Smooth muscle cell (in vitro differentiated cells): ENCODE measurements at regions not wholly inside any gene's neighbourhood (a gene's known extent, or its start where the extent isn't known, plus 50 kb on each side); places are given as distances from the start of the nearest gene placed in this dataset.

Source experiments
- DNase-seq: peaks from one replicate; lab custom pipeline; 2025; ENCODE audit not compliant: unreplicated experiment; lab: John Stamatoyannopoulos, UW
- H2AFZ ChIP-seq: fragments of 200-600 bp; sonication (generic); 2 replicates; pipeline ENCODE4 v1.6.0; 2016; ENCODE audit warnings: antibody characterized with exemption, low read depth, mild to moderate bottlenecking
- H3F3A ChIP-seq: fragments of 200-600 bp; sonication (generic); 2 replicates; pipeline ENCODE4 v1.6.0; 2017; ENCODE audit warnings: antibody characterized with exemption, low read depth
- H3K27ac ChIP-seq: fragments of 200-600 bp; sonication (generic); 2 replicates; pipeline ENCODE4 v1.5.1; 2016; ENCODE audit warnings: low read depth, mild to moderate bottlenecking
- H3K27me3 ChIP-seq: fragments of 200-600 bp; sonication (generic); 2 replicates; pipeline ENCODE4 v1.6.1; 2016; ENCODE audit warnings: low read depth, mild to moderate bottlenecking
- H3K36me3 ChIP-seq: fragments of 200-600 bp; sonication (generic); 2 replicates; pipeline ENCODE4 v1.5.1; 2016; ENCODE audit warnings: low read depth
- H3K4me1 ChIP-seq: fragments of 200-600 bp; sonication (generic); 2 replicates; pipeline ENCODE4 v1.5.1; 2016; ENCODE audit warnings: low read depth
- H3K4me2 ChIP-seq: fragments of 200-600 bp; sonication (generic); 2 replicates; pipeline ENCODE4 v1.6.0; 2016; ENCODE audit warnings: mild to moderate bottlenecking
- H3K4me3 ChIP-seq: fragments of 200-600 bp; sonication (generic); 2 replicates; pipeline ENCODE4 v1.5.1; 2016; ENCODE audit warnings: mild to moderate bottlenecking
- H3K79me2 ChIP-seq: fragments of 200-600 bp; sonication (generic); 2 replicates; pipeline ENCODE4 v1.6.0; 2016; ENCODE audit warnings: low read depth, mild to moderate bottlenecking
- H3K9ac ChIP-seq: fragments of 200-600 bp; sonication (generic); 2 replicates; pipeline ENCODE4 v1.6.0; 2016; ENCODE audit warnings: low read depth
- H3K9me3 ChIP-seq: fragments of 200-600 bp; sonication (generic); replicated peaks from 2 replicates; pipeline ENCODE4 v1.5.1; 2016; ENCODE audit warnings: low read depth
- H4K20me1 ChIP-seq: fragments of 200-600 bp; sonication (generic); 2 replicates; pipeline ENCODE4 v1.6.0; 2016; ENCODE audit warnings: low read depth
- CTCF ChIP-seq: fragments of 200-600 bp; sonication (generic); IDR thresholded peaks from 2 replicates; pipeline ENCODE4 v1.5.1; 2017; ENCODE audit warnings: borderline replicate concordance, mild to moderate bottlenecking, antibody characterized with exemption; ENCODE audit not compliant: insufficient read depth, poor library complexity, severe bottlenecking
- WGBS: methylation state at CpG from one replicate; pipeline ENCODE4 v1.1.7; 2016; ENCODE audit warnings: low lambda C conversion rate; 5-methylcytosine and 5-hydroxymethylcytosine counted together

GRCh38 chr12:127389923-127390322, 877.0 kb upstream of the TMEM132C start:
- no peaks in the 10 kb centered on the region for H4K20me1 ChIP-seq
- no peak overlapping the region for H3K4me2 ChIP-seq
- no peaks in the 10 kb centered on the region for H3K79me2 ChIP-seq
- no peak for DNase-seq
- no peaks in the 10 kb centered on the region for H3K9me3 ChIP-seq
- no peaks in the 10 kb centered on the region for H3K4me1 ChIP-seq
- H3K4me3 ChIP-seq, result no peak overlapping the region
- H3K27ac ChIP-seq, result no peak overlapping the region
- peaks cover 3% of the 10 kb centered on the region for H3K27me3 ChIP-seq
- WGBS, result 16% methylated on average over 2 of the region's 2 CpGs
- no peak overlapping the region for H2AFZ ChIP-seq
- no peaks in the 10 kb centered on the region for H3F3A ChIP-seq
- no peak for TF ChIP-seq CTCF
- no peaks in the 10 kb centered on the region for H3K36me3 ChIP-seq
- H3K9ac ChIP-seq, result no peak overlapping the region

GRCh38 chr12:127393465-127393864, 873.5 kb upstream of the TMEM132C start:
- H3K4me2 ChIP-seq, result no peak overlapping the region
- H3K9me3 ChIP-seq, result no peaks in the 10 kb centered on the region
- H3F3A ChIP-seq, result no peaks in the 10 kb centered on the region
- no peak overlapping the region for H3K4me3 ChIP-seq
- no peaks in the 10 kb centered on the region for H3K4me1 ChIP-seq
- H3K27ac ChIP-seq, result no peak overlapping the region
- H3K27me3 ChIP-seq, result peaks cover 3% of the 10 kb centered on the region
- WGBS, result 84% methylated on average over 4 of the region's 4 CpGs
- H4K20me1 ChIP-seq, result no peaks in the 10 kb centered on the region
- no peaks in the 10 kb centered on the region for H3K36me3 ChIP-seq
- no peak overlapping the region for H2AFZ ChIP-seq
- no peak for TF ChIP-seq CTCF
- no peaks in the 10 kb centered on the region for H3K79me2 ChIP-seq
- DNase-seq, result no peak
- no peak overlapping the region for H3K9ac ChIP-seq

GRCh38 chr12:127393896-127394295, 873.1 kb upstream of the TMEM132C start:
- 7% methylated on average over 2 of the region's 2 CpGs for WGBS
- H3K9me3 ChIP-seq, result no peaks in the 10 kb centered on the region
- no peaks in the 10 kb centered on the region for H3K36me3 ChIP-seq
- no peak overlapping the region for H3K9ac ChIP-seq
- TF ChIP-seq CTCF, result no peak
- no peaks in the 10 kb centered on the region for H3F3A ChIP-seq
- H3K79me2 ChIP-seq, result no peaks in the 10 kb centered on the region
- peak overlapping the region; percentile 17 for H3K27ac ChIP-seq
- H3K4me3 ChIP-seq, result no peak overlapping the region
- no peak overlapping the region for H2AFZ ChIP-seq
- H4K20me1 ChIP-seq, result no peaks in the 10 kb centered on the region
- no peak overlapping the region for H3K4me2 ChIP-seq
- no peaks in the 10 kb centered on the region for H3K4me1 ChIP-seq
- H3K27me3 ChIP-seq, result peaks cover 3% of the 10 kb centered on the region
- no peak for DNase-seq

GRCh38 chr12:127396734-127397133, 870.2 kb upstream of the TMEM132C start:
- H3K36me3 ChIP-seq, result no peaks in the 10 kb centered on the region
- H3K9me3 ChIP-seq, result no peaks in the 10 kb centered on the region
- H3K27ac ChIP-seq, result no peak overlapping the region
- 69% methylated on average over 5 of the region's 5 CpGs for WGBS
- no peak for DNase-seq
- H3K4me2 ChIP-seq, result no peak overlapping the region
- no peaks in the 10 kb centered on the region for H4K20me1 ChIP-seq
- no peak overlapping the region for H2AFZ ChIP-seq
- H3K4me1 ChIP-seq, result no peaks in the 10 kb centered on the region
- H3K27me3 ChIP-seq, result no peaks in the 10 kb centered on the region
- no peak for TF ChIP-seq CTCF
- no peaks in the 10 kb centered on the region for H3F3A ChIP-seq
- no peak overlapping the region for H3K9ac ChIP-seq
- no peak overlapping the region for H3K4me3 ChIP-seq
- H3K79me2 ChIP-seq, result no peaks in the 10 kb centered on the region
